ENCODE measurements at regions not wholly inside any gene's neighbourhood (a gene's known extent, or its start where the extent isn't known, plus 50 kb on each side); places are given as distances from the start of the nearest gene placed in this dataset.

DNA sequence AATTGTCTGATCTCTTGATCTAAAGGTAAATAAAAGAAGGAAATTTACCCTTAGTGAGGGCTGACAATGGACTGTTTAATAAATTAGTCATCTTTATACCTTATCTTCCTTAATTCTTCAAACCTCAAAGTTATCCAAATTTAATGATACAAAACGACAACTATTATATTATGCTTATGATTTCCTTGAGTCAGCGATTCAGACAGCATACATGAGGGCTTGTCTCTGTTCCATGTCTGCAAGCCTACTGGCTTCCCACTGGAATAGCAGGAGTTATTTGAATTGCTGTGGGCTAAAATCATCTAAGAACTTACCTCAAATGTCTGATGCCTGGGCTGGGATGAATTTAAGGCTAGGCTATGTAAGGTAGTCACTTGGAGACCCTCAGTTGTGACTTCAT lies 197.2 kb upstream of the MDGA2 start:
- DNase-seq (ENCODE audit: low spot score), result no peak
- ChIA-PET CTCF (interaction anchor here (0.6 kb wide), 1 partner anchor 771 kb away, joined by 3 read pairs; no protein-coding TSS in a partner anchor), POLR2A (ENCODE audit: low non-redundant PET) (no interaction called here)
- no peak overlapping the region for H3K27ac ChIP-seq
- no peak for TF ChIP-seq CTCF (conservative IDR thresholded peaks at IDR 0.05; ENCODE audit: low read depth)

GRCh38 chr14:47863441-47863840 lies 188.0 kb upstream of the MDGA2 start:
- no peak overlapping the region for H3K27ac ChIP-seq
- ChIA-PET CTCF (interaction anchor here (0.6 kb wide), 1 partner anchor 10 kb away, joined by 3 read pairs; no protein-coding TSS in a partner anchor), POLR2A (ENCODE audit: low non-redundant PET) (no interaction called here)
- DNase-seq (ENCODE audit: low spot score), result no peak
- no peak for TF ChIP-seq CTCF (conservative IDR thresholded peaks at IDR 0.05; ENCODE audit: low read depth)

DNA sequence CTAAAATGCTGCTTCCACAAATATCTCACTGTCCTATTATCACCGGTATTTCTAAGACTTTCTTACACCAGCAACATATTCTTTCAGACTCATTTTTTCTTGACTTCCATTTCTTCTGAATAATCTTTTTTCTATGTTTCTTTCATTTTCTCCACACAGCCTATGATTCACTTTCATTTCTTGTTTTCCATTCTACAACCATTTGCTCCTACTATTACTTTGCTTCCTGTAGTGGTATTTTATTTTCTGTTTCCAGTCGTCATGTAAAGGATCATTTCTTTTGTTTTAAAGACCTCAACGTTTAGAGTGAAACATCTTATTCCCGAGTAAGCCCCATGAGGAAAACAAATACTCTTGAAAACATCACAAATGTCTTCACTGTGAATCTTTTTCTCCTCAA lies 182.2 kb upstream of the MDGA2 start:
- H3K27ac ChIP-seq, result no peak overlapping the region
- DNase-seq (ENCODE audit: low spot score), result no peak
- CTCF ChIA-PET, result no interaction called here
- no peak for TF ChIP-seq CTCF (conservative IDR thresholded peaks at IDR 0.05; ENCODE audit: low read depth)
- POLR2A ChIA-PET (ENCODE audit: low non-redundant PET), result no interaction called here

DNA sequence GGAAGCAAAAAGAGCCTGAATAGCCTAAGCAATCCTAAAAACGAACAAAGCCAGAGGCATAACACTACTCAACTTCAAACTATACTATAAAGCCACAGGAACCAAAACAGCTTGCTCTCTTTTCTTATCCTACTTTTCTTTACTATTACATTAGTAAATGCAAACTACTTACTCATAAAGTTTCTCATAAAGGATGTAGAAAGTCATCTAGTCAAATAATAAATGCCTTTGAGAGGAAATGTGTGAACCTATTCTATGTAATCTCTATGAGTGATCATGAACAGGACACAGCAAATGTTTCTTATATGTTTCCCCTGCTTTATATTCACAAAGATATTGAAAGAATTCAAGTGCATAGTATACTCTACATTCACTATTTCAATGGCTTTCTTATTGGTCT lies 176.9 kb upstream of the MDGA2 start:
- ChIA-PET POLR2A (ENCODE audit: low non-redundant PET) (no interaction called here), CTCF (no interaction called here)
- H3K27ac ChIP-seq, result no peak overlapping the region
- TF ChIP-seq CTCF (conservative IDR thresholded peaks at IDR 0.05; ENCODE audit: low read depth), result no peak
- no peak for DNase-seq (ENCODE audit: low spot score)

- CTCF ChIA-PET, result no interaction called here
- POLR2A ChIA-PET (ENCODE audit: low non-redundant PET), result no interaction called here
- no peak overlapping the region for H3K27ac ChIP-seq
- no peak for DNase-seq (ENCODE audit: low spot score)
- no peak for TF ChIP-seq CTCF (conservative IDR thresholded peaks at IDR 0.05; ENCODE audit: low read depth)
Observed at GRCh38 chr14:47846008-47846407, 170.6 kb upstream of the MDGA2 start.

DNA sequence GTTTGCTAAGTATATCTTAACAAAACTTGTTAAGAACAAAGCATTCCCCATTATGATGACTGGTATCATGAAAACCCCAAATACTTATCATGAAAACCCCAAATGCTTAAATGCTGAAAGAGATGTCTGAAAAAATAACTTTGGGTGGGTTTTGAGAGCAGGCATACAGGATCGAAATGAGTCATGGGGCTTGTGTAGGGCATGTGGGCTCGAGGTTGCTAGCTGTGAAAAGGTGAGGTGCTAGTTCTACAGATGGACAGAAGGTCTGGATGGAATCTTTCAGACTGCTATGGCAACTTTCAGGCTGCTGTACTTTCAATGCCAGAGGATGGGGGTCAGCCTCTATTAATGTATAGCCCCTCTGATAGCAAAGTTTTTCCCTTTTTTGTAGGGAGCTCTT lies 167.8 kb upstream of the MDGA2 start:
- ChIA-PET CTCF (no interaction called here), POLR2A (ENCODE audit: low non-redundant PET) (no interaction called here)
- DNase-seq (ENCODE audit: low spot score), result no peak
- TF ChIP-seq CTCF (conservative IDR thresholded peaks at IDR 0.05; ENCODE audit: low read depth), result no peak
- no peak overlapping the region for H3K27ac ChIP-seq

GRCh38 chr14:47833011-47833410 lies 157.6 kb upstream of the MDGA2 start:
- H3K27ac ChIP-seq, result no peak overlapping the region
- CTCF ChIA-PET, result no interaction called here
- TF ChIP-seq CTCF (conservative IDR thresholded peaks at IDR 0.05; ENCODE audit: low read depth), result no peak
- DNase-seq (ENCODE audit: low spot score), result no peak
- POLR2A ChIA-PET (ENCODE audit: low non-redundant PET), result no interaction called here
